GM21723 (cell line): ENCODE measurements at regions not wholly inside any gene's neighbourhood (a gene's known extent, or its start where the extent isn't known, plus 50 kb on each side); places are given as distances from the start of the nearest gene placed in this dataset.
"Not testable (repeated sequence)": the region's sequence is repeated elsewhere in the genome, so short reads cannot be mapped to it uniquely, and the experiment has no call there.

ENCODE experiments used
- ATAC-seq: cut with Tn5 transposase; IDR thresholded peaks from one replicate; pipeline ENCODE4 v1.9.1; 2021; ENCODE audit warnings: mild to moderate bottlenecking, moderate library complexity; ENCODE audit not compliant: unreplicated experiment

DNA sequence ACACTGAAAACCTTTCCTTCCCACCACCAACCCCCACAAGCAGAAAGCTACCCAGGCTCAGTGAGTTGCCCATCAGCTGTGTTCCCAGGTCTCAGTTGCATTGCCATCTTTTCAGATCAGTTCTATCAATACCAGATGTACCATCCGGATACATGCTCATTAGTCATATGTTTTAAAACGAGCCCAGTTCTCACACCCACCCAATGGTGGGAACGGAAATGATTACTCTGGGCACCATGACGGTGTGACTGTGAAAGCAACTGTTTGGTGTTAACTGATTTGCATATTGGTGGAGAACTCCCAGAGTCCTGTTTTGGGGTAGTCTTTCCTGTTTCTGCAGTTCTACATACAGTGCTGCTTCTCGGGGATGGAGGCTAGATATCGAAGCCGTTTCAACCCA lies 212.3 kb downstream of the TRIM36 start:
- ATAC-seq = no peak

DNA sequence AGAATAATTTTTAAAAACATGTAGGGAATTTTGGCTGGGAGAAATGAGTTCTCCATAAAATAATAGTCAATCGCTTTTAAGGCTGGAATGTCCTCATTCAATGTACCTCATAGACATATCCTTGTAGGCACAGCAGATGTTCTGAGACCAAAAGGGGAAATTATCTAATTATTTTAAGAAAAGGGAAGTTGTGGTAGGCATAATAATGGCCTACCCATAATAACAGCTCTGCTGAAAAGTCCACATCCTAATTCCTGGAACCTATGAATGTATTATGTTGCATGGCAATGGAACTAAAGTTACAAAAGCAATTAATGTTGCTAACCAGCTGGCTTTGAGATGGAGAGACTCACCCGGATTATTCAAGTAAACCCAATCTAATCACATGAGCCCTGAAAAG lies 216.1 kb downstream of the TRIM36 start:
- peak; percentile 56 for ATAC-seq

DNA sequence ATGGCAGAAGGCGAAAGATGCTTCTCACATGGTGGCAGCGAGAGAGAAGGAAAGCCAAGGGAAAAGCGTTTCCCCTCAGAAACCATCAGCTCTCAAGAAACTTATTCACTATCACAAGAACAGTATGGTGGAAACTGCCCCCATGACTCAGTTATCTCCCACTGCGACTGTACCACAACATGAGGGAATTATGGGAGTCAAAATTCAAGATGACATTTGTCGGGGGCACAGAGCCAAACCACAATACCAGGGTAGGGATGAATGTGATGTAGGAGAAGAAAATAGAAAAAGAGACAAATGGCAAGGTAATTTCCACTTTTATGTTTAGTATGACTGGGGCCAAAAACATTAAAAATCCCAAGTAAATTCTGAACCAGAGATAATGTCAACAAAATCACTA lies 216.8 kb downstream of the TRIM36 start:
- no peak for ATAC-seq

DNA sequence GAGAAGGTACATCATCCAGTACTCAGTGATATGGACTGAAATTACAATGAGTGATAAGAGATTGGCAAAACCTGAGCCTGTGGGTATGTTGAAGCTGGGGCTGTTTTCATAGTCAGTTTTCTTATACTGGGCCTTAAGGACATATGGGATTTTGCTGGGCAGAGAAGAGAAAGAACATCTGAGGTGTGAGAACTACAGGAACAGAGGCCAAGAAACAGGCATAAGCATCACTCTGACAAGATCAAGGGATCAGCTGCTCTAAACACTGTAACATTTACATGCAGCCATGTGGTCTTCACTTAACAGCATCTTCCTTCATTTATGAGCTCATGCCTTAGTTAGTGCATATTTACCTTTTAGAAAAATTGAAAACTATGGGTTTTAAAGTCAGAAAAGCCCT lies 220.0 kb downstream of the TRIM36 start:
- no peak for ATAC-seq

DNA sequence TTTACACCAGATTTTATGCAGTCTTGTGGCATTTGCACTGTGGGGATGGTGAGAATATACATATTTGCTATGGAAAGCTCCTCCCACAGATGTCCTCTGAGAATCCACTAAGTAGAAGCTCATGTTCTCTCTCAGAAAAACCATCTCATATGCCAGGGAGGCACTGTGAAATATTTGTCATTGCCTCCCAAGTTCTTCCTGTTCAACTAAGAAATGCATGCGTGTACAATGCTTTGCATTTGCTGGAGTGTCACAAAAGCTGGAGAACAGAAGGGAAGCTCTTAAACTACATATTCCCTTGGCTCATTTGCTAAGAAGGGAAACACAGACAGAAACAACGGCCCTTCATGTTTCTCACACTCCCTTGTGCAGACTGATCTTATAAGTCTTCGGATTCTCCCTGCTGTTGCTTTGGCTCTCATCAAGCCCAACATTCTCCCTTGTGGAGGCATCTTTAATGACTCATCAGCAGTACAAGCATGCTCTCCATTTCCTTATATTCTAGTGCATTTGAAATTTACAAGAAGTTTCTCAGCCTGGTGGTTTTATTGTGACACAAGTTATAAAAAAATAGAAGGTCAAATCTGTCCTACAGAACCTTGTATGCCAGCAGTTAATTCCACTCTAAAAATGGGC lies 220.6 kb downstream of the TRIM36 start:
- no peak for ATAC-seq

DNA sequence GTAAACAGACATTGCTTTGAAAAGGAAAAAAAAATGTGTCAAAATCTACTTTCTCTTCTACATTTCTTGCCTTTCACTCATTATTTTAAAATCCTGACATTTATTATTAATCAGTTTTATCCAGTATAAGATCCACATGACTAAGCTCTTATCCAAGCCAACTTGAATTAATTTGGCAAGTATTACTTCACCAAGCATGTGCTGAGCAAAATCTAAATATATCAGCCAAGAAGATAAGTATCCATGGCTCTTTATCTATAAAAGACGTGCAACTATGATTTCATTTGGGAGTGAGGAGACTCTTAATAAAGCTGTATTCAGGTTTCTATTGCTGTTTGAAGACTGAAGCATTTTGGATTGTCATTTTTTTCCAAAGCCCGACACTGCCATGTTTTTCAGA lies 221.3 kb downstream of the TRIM36 start:
- no peak for ATAC-seq

DNA sequence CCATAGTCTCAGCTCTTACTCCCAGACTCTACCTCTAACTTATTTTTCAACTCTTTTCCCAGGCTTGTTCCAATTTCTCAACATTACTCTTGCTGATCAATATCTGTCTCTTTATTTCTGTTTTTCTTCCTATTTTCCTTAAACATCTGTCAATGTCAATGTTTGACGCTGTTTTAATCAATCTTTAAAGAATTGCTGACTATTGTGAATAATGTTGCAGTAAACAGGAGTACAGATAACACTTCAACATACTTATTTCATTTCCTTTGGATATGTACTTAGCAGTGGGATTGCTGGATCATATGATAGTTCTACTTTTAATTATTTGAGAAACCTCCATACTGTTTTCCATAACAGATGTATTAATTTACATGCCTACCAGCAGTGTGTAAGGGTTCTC lies 229.0 kb downstream of the TRIM36 start:
- ATAC-seq = no peak

DNA sequence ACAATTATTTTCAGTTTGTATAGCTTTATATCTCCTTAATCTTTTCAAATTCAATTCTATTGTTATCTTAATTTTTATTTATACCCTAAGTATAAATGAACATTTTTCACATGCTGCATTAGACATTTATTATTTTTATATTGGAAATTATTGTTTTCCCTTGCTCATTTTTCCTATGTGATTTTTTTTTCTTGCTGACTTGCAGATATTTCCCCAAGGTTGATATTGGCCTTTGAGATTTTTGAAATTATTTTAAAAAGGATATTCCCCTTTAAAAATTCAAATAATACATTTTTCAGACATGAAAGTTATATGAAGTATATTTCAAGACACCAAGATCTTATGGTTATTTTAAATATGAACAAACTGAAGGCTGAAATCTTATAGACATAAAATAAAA lies 234.2 kb downstream of the TRIM36 start:
- no peak for ATAC-seq

DNA sequence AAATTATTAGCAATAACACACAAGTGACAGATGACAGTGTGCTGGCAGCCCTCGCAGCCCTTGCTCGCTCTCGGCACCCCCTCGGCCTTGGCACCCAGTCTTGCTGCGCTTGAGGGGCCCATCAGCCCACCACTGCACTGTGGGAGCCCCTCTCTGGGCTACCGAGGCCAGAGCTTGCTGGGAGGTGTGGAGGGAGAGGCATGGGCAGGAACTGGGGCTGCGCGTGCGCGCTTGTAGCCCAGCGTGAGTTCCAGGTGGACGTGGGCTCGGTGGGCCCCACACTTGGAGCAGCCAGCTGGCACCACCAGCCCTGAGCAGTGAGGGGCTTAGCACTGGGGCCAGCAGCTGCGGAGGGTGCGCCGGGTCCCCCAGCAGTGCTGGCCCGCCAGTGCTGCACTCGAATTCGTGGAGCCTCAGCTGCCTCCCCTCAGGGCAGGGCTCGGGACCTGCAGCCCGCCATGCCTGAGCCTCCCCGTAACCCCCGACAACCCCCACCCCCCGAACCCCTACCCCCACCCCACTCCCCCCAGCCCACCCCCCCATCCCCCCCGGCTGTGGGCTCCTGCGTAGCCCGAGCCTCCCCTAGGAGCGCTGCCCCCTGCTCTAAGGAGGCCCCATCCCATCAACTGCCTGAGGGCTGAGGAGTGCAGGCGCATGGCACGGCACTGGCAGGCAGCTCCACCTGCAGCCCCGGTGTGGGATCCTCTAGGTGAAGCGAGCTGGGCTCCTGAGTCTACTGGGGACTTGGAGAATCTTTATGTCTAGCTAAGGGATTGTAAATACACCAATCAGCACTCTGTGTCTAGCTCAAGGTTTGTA lies 240.9 kb downstream of the TRIM36 start:
- no peak for ATAC-seq

DNA sequence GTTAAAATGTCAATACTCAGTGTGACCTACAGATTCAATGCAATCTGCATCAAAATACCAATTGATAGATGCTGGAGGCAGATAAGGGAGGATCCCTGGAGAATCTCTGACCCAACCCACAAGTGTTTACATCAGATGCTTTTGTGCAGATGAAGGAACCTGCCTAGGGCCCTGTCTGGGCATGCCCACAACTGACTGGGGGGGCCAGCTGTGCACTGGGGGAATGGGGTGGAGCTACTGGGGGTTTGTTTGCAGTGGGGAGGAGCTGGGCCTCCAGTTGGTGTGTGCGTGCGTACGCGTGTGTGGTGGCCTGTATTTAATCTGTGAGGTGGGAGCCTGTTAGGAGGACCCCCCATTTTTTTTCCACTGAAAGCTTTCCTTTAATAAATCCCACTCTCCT lies 244.9 kb downstream of the TRIM36 start:
- no peak for ATAC-seq

DNA sequence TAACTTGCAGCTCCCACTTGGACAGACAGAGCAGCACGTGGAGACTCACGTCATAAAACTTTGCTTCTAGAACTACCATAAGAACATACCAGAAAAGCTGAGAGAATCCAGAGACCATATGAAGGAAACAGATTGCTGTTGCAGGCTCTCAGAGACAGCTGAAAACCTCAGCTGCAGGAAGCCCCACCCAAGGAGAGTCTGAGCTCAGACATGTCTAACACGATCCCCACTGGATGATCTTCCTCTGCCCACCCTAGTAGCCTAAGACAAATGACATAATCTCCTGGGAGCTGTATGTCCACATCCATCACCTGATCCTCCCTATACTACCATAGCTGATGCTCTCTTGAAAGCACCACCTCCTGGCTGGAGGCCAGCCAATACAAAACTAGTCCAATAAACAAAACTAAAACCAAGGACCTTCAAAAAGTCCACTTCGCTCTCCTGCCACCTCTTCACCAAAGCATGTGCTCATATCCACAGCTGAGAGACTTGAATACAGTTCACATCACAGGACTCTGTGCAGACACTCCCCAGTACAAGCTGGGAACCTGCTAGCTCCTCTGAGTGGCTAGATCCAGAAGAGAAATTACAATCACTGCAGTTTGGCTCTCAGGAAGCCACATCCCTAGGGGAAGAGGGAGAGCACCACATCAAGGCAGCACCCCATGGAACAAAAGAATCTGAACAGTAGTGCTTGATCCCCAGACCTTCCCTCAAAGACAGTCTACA lies 257.4 kb downstream of the TRIM36 start:
- ATAC-seq = no peak

DNA sequence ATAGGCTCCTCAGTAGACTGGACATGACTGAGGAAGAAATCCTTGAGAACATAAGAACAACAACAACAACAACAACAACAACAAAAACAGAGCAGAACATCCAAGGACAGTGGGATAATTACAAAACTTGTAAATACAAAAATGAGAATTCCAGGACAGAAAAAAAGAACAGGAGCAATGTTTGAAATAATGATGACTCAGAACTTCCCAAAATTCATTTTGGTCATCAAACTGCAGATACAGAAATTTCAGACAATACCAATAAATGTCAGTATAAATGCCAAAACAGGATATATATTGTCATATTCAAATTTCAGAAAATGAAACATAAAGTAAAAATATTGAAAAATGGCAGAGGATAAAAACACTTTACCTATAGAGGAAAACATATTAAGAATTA lies 259.0 kb downstream of the TRIM36 start:
- ATAC-seq = no peak

DNA sequence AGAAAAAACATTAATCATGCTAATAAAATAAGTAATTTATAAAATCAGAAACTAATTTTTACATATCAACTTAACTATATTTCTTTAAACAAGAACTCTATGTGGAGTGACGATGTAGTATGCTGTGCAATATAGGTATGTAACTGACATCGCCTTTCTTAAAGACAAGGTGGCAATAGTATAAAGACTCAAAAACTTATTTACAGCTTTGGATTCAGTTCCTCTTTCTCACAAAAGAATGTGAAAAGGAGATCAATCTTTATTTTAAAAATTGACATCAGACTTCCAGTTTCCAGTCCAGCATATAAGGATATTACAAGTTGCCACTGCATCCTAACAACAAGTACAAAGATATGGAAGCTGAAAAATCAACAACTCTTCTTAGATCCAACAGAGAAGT lies 260.3 kb downstream of the TRIM36 start:
- ATAC-seq = no peak

DNA sequence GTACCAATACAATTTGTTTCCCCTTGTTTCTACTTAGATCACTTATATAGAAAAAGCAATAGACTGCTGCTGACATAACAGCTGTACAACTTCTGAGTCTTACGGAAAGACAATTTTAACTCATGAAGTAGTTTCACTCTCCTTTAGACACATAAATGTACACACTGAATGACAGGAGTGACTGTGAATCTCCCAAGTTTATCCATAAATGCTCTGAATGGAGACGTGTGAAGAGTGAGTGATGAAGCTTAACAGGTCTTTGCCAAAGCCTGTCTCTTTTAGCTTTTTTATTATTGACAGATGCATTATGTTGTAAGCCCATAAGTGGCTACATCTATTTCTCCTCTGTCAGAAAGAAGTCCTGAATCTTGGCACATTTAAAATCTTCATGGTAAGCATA lies 265.9 kb downstream of the TRIM36 start:
- ATAC-seq = no peak

DNA sequence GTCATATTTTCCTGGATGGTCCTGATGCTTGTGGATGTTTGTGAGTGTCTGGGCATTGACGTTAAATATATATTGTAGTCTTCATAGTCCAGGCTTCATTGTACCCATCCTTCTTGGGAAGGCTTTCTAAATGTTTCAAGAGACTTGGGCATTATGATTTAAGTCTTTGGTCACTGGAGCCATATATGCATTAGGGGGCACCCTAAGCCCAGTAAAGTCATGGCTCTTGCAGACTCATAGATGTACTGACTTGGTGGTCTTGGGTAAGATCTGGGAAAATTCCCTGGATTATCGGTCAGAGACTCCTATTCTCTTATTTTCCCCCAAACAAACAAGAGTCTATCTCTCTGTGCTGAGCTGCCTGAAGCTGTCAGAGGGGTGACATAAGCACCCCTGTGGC lies 271.1 kb downstream of the TRIM36 start:
- ATAC-seq = no peak

DNA sequence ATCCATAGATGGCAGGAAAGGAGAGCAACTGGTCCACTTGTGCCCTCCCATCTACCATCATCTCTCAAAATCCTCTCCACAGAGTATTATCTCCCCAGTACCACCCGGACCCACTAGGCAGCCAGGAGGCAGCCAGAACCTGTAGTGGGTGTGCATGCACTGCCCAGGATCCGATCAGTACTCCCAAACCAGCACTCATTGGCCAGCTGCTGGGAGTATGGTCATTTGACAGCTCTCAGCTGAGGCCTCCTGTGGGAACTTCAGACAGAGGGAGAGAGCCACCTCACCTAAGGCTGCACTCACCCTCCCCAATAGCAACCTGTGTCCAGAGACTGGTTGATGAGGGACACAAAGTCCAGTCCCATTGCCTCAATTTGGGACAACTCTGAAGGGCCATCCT lies 286.0 kb downstream of the TRIM36 start:
- no peak for ATAC-seq

DNA sequence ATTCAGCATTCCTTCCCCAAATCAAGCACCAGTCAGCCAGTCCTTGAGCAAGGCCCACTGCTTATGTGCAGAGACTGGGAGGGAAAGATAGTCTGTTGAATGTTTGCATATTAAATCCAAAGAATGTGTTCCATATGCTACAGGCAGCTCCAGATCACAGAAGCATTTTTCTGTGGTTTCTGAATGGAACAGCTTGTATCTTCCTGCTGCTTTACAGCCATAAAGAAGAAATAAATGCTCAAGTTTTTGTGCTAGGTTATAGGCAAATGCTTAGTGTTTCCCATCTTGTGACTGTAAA lies 310.3 kb downstream of the TRIM36 start:
- no peak for ATAC-seq

DNA sequence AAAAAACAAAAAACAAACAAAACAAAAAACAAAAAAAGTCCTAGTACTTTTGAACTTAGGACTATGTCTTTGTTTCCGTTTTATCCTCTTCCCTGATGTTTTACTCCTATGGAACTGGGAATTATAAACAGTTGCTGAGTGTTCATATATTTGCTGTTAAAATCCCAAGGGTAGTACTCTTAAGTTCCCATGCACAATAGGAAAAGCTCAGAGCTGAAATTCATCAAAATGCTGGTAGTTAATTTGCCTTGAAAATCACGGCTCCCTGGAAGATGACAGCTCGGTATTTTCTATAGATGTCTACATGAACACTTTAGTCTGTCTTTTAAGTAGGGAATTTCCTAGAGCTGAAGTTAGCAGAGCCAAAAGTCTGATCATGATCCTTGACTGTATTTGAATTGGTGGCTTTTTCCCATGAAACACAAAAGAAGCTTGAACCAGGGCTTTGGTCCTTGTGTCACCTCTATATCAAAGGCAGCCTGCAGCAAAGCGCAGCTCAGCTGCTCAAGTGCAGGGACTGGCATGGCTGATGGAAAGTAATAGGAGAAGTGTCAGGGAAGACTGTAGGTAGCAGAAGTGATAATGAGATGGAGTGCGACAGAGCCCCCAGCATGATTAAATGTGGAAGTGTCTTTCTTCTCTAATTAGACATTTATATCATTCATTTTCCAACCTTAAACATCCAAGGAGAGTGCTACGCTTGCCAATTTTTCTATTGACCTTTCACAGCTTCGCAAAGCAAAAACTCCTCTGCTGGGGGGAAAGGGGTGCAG lies 310.9 kb downstream of the TRIM36 start:
- no peak for ATAC-seq

DNA sequence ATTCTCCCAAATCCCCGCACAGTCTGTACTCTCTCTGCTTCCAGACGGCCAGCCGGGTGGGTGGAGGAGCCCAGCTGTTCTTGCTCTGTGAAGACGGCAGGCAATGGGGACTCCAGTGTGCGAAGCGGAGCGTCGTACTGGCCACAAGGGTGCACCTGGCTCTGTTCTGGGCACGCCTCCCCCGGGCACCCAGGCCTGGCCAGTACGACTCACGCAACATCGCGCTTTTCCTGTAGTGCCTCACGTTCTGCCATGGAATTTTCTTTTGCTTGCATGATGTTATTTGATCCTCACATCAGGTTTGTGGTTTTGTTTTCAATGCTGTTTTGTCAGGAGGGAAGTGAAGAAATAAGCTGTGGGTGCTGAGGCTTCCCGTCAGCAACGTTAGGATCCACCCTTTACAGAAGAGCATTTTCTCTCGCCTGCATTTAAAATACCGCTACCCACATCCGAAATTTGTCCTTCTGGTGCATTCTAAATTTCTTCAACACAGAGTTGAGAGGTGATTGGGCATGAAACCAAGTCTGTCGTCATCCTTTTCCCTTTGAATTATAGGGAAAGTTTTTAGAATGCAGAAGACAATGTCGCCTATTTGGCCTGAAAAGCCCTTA lies 311.7 kb downstream of the TRIM36 start:
- ATAC-seq = no peak

DNA sequence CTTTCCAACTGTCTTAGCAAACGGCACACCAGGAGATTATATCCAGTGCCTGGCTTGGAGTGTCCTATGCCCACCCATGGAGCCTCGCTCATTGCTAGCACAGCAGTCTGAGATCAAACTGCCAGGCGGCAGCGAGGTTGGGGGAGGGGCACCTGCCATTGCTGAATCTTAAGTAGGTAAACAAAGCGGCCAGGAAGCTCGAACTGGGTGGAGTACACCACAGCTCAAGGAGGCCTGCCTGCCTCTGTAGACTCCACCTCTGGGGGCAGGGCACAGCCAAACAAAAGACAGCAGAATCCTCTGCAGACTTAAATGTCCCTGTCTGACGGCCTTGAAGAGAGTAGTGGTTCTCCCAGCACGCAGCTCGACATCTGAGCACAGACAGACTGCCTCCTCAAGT lies 325.0 kb downstream of the TRIM36 start:
- not testable (repeated sequence) for ATAC-seq

DNA sequence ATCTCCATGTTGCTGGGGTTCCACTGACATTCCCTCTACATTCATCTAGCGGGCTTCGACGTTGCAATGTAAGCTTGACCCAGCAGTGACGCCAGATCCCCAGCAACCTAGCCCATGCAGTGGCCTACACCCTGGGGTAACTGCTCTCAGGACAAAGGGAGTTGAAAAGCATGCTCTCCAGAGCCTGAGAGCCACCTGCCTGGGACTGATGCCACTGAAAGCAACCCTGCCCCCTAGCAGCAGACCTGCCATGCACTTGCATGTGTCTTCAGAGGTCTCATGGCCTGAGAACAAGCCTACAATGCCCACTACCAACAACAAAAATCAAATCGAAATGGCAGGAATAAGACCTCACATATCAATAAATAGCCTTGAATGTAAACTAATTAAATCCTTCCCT lies 330.3 kb downstream of the TRIM36 start:
- ATAC-seq = no peak
